GM12878 (cell line): ENCODE measurements at regions not wholly inside any gene's neighbourhood (a gene's known extent, or its start where the extent isn't known, plus 50 kb on each side); places are given as distances from the start of the nearest gene placed in this dataset.

Source experiments
- ATAC-seq: fragments of 200-7000 bp; cut with Tn5 transposase; 3 replicates; pipeline ENCODE4 v1.9.1; 2020; ENCODE audit warnings: mild to moderate bottlenecking, moderate library complexity
- BruUV-seq: library from RNA; stranded (reverse); fragments of 400-500 nt; replicated peaks from 2 replicates; lab custom pipeline; 2021; lab: Mats Ljungman, UMichigan
- CTCF ChIA-PET: fragments of 300-600 bp; sonication (Branson Sonifier 250); formaldehyde crosslinking; extraction: SDS; loops from one replicate; lab custom pipeline; 2021; ENCODE audit warnings: inconsistent platforms; lab: Yijun Ruan, JAX
- POLR2A ChIA-PET: fragments of 350-600 bp; formaldehyde crosslinking; extraction: SDS; loops from one replicate; lab custom pipeline; 2021; ENCODE audit warnings: inconsistent platforms; lab: Charles Lee
- RAD21 ChIA-PET: fragments of 300-600 bp; sonication (Branson Sonifier 250); formaldehyde crosslinking; loops from one replicate; lab custom pipeline; 2023; ENCODE audit warnings: antibody characterized with exemption; ENCODE audit not compliant: unreplicated experiment; lab: Charles Lee
- SMC1A ChIA-PET: fragments of 300-600 bp; sonication (Branson Sonifier 250); formaldehyde crosslinking; loops from one replicate; lab custom pipeline; 2023; ENCODE audit not compliant: unreplicated experiment, uncharacterized antibody; lab: Charles Lee
- DNase-seq: peaks from one replicate; pipeline ENCODE4 v3.0.0-alpha.2; 2011; ENCODE audit warnings: low read depth, low spot score
- FAIRE-seq: peaks from 3 replicates; lab custom pipeline; 2011; peaks lifted over from hg19 to GRCh38; lab: Jason Lieb, UNC
- H2AFZ ChIP-seq: 2 replicates; pipeline ENCODE4 v1.6.0; 2011; ENCODE audit warnings: low read depth, low read length, control low read depth; ENCODE audit not compliant: control insufficient read depth
- H3K27ac ChIP-seq: 2 replicates; pipeline ENCODE4 v1.5.1; 2011; ENCODE audit warnings: control low read depth; ENCODE audit not compliant: control insufficient read depth, insufficient read depth
- H3K27me3 ChIP-seq, 2 experiments: replicated peaks in 1 of 2; 2 replicates each; pipeline versions ENCODE4 v1.6.0 to v1.6.1; 2011; ENCODE audit warnings: low read length in 1 of 2; ENCODE audit not compliant: control insufficient read depth in 2 of 2, insufficient read depth in 2 of 2
- H3K36me3 ChIP-seq, 2 experiments: 2 replicates each; pipeline ENCODE4 v1.5.1; 2011; ENCODE audit warnings: low read length in 1 of 2; ENCODE audit not compliant: control insufficient read depth in 2 of 2, insufficient read depth in 2 of 2
- H3K4me1 ChIP-seq: 2 replicates; pipeline ENCODE4 v1.6.1; 2011; ENCODE audit warnings: mild to moderate bottlenecking, low read length, moderate library complexity, mixed read lengths; ENCODE audit not compliant: control insufficient read depth, insufficient read depth
- H3K4me2 ChIP-seq: 2 replicates; pipeline ENCODE4 v1.6.0; 2011; ENCODE audit warnings: control low read depth; ENCODE audit not compliant: control insufficient read depth, insufficient read depth
- H3K4me3 ChIP-seq: fragments of 200-600 bp; sonication (generic); 2 replicates; pipeline ENCODE4 v1.5.1; 2016
- H3K79me2 ChIP-seq: 2 replicates; pipeline ENCODE4 v1.6.0; 2011; ENCODE audit warnings: low read length; ENCODE audit not compliant: control insufficient read depth, insufficient read depth
- H3K9ac ChIP-seq: 2 replicates; pipeline ENCODE4 v1.8.0; 2011; ENCODE audit warnings: low read length, control low read depth, mixed read lengths; ENCODE audit not compliant: control insufficient read depth, insufficient read depth
- H3K9me3 ChIP-seq: replicated peaks from 3 replicates; pipeline ENCODE4 v1.5.1; 2011; ENCODE audit warnings: mild to moderate bottlenecking, low read length; ENCODE audit not compliant: control insufficient read depth, insufficient read depth
- H4K20me1 ChIP-seq: 2 replicates; pipeline ENCODE4 v1.6.0; 2011; ENCODE audit not compliant: control insufficient read depth, insufficient read depth
- BCL11A ChIP-seq: IDR thresholded peaks from 2 replicates; pipeline ENCODE4 v1.6.1; 2011; ENCODE audit warnings: low read depth, low read length
- CHD1 ChIP-seq: IDR thresholded peaks from 2 replicates; pipeline ENCODE4 v1.6.1; 2012; ENCODE audit warnings: low read depth, low read length, improper control_type of control experiment
- EP300 ChIP-seq, 2 experiments: fragments of 150-350 bp in 1 of 2; IDR thresholded peaks; 2 replicates each; pipeline ENCODE4 v1.6.1; 2011 to 2012; ENCODE audit warnings: low read depth in 2 of 2, low read length in 2 of 2, borderline replicate concordance in 1 of 2, improper control_type of control experiment in 1 of 2, inconsistent platforms in 1 of 2; ENCODE audit not compliant: control insufficient read depth in 1 of 2
- JUNB ChIP-seq: IDR thresholded peaks from 2 replicates; pipeline ENCODE4 v1.6.1; 2016; ENCODE audit warnings: antibody characterized with exemption, mild to moderate bottlenecking
- KAT2A ChIP-seq: conservative IDR thresholded peaks from 2 replicates; pipeline ENCODE4 v1.6.1; 2011; ENCODE audit warnings: low read depth, low read length; ENCODE audit not compliant: control insufficient read depth
- MYB ChIP-seq: fragments of 150-350 bp; IDR thresholded peaks from 2 replicates; pipeline ENCODE4 v1.6.1; 2014; ENCODE audit warnings: mild to moderate bottlenecking, low read depth, low read length, borderline replicate concordance
- MYC ChIP-seq: IDR thresholded peaks from 2 replicates; pipeline ENCODE4 v1.6.1; 2011; ENCODE audit warnings: mild to moderate bottlenecking, low read length, moderate library complexity, inconsistent platforms; ENCODE audit not compliant: insufficient read depth, insufficient replicate concordance, insufficient read length, severe bottlenecking
- NFXL1 ChIP-seq: fragments of 450-650 bp; IDR thresholded peaks from 2 replicates; pipeline ENCODE4 v1.6.1; 2017; ENCODE audit warnings: antibody characterized with exemption, mild to moderate bottlenecking, borderline replicate concordance
- NR2C2 ChIP-seq: IDR thresholded peaks from 2 replicates; pipeline ENCODE4 v1.6.1; 2011; ENCODE audit warnings: borderline replicate concordance, low read depth; ENCODE audit not compliant: control insufficient read depth, insufficient read length
- PRDM15 ChIP-seq: fragments of 450-650 bp; formaldehyde crosslinking; IDR thresholded peaks from 2 replicates; pipeline ENCODE4 v1.4.0; 2020; ENCODE audit warnings: mild to moderate bottlenecking, moderate library complexity
- RBBP5 ChIP-seq: fragments of 200-600 bp; sonication (generic); conservative IDR thresholded peaks from 2 replicates; pipeline ENCODE4 v1.6.1; 2016
- SKIL ChIP-seq: fragments of 450-650 bp; IDR thresholded peaks from 2 replicates; pipeline ENCODE4 v1.6.1; 2017; ENCODE audit warnings: mild to moderate bottlenecking, low read depth, inconsistent platforms; ENCODE audit not compliant: poor library complexity, severe bottlenecking
- TCF3 ChIP-seq: IDR thresholded peaks from 2 replicates; pipeline ENCODE4 v1.6.1; 2012; ENCODE audit warnings: low read depth, mild to moderate bottlenecking, low read length, borderline replicate concordance; ENCODE audit not compliant: insufficient read depth
- WGBS: methylation state at CpG from one replicate; pipeline ENCODE4 v1.1.6; 2016; ENCODE audit warnings: low lambda C conversion rate; ENCODE audit not compliant: insufficient replicate concordance, insufficient coverage; ENCODE audit errors: missing lambda C conversion rate; 5-methylcytosine and 5-hydroxymethylcytosine counted together
- in situ Hi-C: fragments of 300-500 bp; cut with MboI; formaldehyde crosslinking; loops from 9 replicates; pipeline ENCODE4 v1.14.3; 2018; ENCODE audit warnings: mixed read lengths
- intact Hi-C: fragments of 100-400 bp; cut with micrococcal nuclease; formaldehyde crosslinking; loops from one replicate; pipeline ENCODE4 v1.14.2; 2022; ENCODE audit not compliant: unreplicated experiment
- TF ChIP-seq, protein P1 (sequence below): IDR thresholded peaks from 2 replicates; pipeline ENCODE4 v1.6.1; 2012; ENCODE audit warnings: improper control_type of control experiment, low read depth, low read length; ENCODE audit not compliant: insufficient replicate concordance

DNA sequence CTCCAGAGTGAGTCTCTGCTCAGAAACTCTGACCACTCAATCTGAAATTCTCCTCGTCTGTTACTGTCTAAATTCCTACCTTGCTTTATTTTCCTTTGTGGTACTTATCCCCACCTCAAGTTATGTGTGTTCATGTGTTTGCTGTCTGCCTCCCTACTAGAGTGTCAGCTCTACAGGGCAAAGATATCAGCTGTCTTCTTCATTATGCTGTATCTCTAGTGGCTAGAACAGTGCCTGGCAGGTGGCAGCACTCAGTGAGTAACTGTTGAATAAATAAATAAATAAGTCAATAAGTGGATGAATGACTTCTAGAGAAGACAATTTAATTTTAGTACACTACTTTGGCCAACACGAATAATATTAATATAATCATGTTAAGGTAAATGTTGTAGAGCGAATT lies 92.3 kb downstream of the BOD1 start:
- Histone ChIP-seq H3K79me2 (no peaks in the 10 kb centered on the region), H3K27me3 (no peaks in the 10 kb centered on the region; a peak in 2 of 4 replicates), H2AFZ (no peak overlapping the region), H3K9ac (no peak overlapping the region), H3K4me2 (no peak overlapping the region), H3K36me3 (no peaks in the 10 kb centered on the region), H4K20me1 (no peaks in the 10 kb centered on the region), H3K27ac (no peak overlapping the region), H3K9me3 (no peaks in the 10 kb centered on the region; the same call in 2 of the 3 replicates), H3K4me3 (no peak overlapping the region), H3K4me1 (no peaks in the 10 kb centered on the region)
- RAD21 ChIA-PET = no interaction called here
- CTCF ChIA-PET = no interaction called here
- no TSS peak for BruUV-seq
- FAIRE-seq (no peak), ATAC-seq (no peak), DNase-seq (no peak)
- POLR2A ChIA-PET = no interaction called here
- intact Hi-C loops (no loop called here), in situ Hi-C loops (no loop called here)
- SMC1A ChIA-PET = no interaction called here
- 14% methylated on average over 3 of the region's 3 CpGs for WGBS
- TF ChIP-seq NFXL1 (no peak), SKIL (no peak), JUNB (no peak), CHD1 (no peak), PRDM15 (CRISPR knock-in tag) (no peak), MYB (no peak), KAT2A (no peak), BCL11A (no peak), NR2C2 (no peak), MYC (no peak), EP300 (IDR thresholded peaks at IDR 0.05; ENCODE audit: borderline replicate concordance in 1 of 2, control insufficient read depth in 1 of 2, low read depth in 2 of 2, low read length in 2 of 2) (no peak), RBBP5 (no peak), TCF3 (no peak)
- TF ChIP-seq, protein P1, sequence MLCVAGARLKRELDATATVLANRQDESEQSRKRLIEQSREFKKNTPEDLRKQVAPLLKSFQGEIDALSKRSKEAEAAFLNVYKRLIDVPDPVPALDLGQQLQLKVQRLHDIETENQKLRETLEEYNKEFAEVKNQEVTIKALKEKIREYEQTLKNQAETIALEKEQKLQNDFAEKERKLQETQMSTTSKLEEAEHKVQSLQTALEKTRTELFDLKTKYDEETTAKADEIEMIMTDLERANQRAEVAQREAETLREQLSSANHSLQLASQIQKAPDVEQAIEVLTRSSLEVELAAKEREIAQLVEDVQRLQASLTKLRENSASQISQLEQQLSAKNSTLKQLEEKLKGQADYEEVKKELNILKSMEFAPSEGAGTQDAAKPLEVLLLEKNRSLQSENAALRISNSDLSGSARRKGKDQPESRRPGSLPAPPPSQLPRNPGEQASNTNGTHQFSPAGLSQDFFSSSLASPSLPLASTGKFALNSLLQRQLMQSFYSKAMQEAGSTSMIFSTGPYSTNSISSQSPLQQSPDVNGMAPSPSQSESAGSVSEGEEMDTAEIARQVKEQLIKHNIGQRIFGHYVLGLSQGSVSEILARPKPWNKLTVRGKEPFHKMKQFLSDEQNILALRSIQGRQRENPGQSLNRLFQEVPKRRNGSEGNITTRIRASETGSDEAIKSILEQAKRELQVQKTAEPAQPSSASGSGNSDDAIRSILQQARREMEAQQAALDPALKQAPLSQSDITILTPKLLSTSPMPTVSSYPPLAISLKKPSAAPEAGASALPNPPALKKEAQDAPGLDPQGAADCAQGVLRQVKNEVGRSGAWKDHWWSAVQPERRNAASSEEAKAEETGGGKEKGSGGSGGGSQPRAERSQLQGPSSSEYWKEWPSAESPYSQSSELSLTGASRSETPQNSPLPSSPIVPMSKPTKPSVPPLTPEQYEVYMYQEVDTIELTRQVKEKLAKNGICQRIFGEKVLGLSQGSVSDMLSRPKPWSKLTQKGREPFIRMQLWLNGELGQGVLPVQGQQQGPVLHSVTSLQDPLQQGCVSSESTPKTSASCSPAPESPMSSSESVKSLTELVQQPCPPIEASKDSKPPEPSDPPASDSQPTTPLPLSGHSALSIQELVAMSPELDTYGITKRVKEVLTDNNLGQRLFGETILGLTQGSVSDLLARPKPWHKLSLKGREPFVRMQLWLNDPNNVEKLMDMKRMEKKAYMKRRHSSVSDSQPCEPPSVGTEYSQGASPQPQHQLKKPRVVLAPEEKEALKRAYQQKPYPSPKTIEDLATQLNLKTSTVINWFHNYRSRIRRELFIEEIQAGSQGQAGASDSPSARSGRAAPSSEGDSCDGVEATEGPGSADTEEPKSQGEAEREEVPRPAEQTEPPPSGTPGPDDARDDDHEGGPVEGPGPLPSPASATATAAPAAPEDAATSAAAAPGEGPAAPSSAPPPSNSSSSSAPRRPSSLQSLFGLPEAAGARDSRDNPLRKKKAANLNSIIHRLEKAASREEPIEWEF = no peak
